Tibial nerve (tissue), 3 donors: ENCODE measurements at regions not wholly inside any gene's neighbourhood (a gene's known extent, or its start where the extent isn't known, plus 50 kb on each side); places are given as distances from the start of the nearest gene placed in this dataset.

Source experiments
- CTCF ChIP-seq, 5 experiments: fragments of 200-600 bp in 3 of 5; fragments of 450-650 bp in 2 of 5; sonication (generic) in 3 of 5; IDR thresholded peaks; one replicate each; pipeline ENCODE4 v1.5.1; 2016 to 2019; ENCODE audit warnings: antibody characterized with exemption in 5 of 5, mild to moderate bottlenecking in 3 of 5, moderate library complexity in 2 of 5
- POLR2A ChIP-seq, 2 donors: fragments of 450-650 bp; IDR thresholded peaks; one replicate each; pipeline ENCODE4 v1.6.1; 2017; ENCODE audit warnings: antibody characterized with exemption in 2 of 2, mild to moderate bottlenecking in 2 of 2, moderate library complexity in 2 of 2

GRCh38 chr2:16277117-16277516 is 336.8 kb downstream of the MYCN start:
- TF ChIP-seq CTCF (IDR thresholded peaks at IDR 0.05) (no peak), POLR2A (IDR thresholded peaks at IDR 0.05) (no peak)
